H1 (cell line): ENCODE measurements at regions not wholly inside any gene's neighbourhood (a gene's known extent, or its start where the extent isn't known, plus 50 kb on each side); places are given as distances from the start of the nearest gene placed in this dataset.

Source experiments
- CTCF ChIA-PET: fragments of 300-600 bp; sonication (Branson Sonifier 250); formaldehyde crosslinking; loops from one replicate; lab custom pipeline; 2021; ENCODE audit not compliant: partially characterized antibody; lab: Charles Lee
- POLR2A ChIA-PET: fragments of 300-600 bp; sonication (Branson Sonifier 250); formaldehyde crosslinking; loops from one replicate; lab custom pipeline; 2021; ENCODE audit warnings: inconsistent platforms; ENCODE audit not compliant: partially characterized antibody; lab: Charles Lee
- DNase-seq, 2 experiments: peaks; one replicate each; pipeline versions ENCODE4 v3.0.0 to v3.0.0-alpha.2; 2010 to 2022; ENCODE audit warnings: low spot score in 2 of 2, low read depth in 1 of 2, mixed read lengths in 1 of 2
- FAIRE-seq: peaks from 2 replicates; lab custom pipeline; 2011; peaks lifted over from hg19 to GRCh38; lab: Jason Lieb, UNC
- H2AFZ ChIP-seq: 2 replicates; pipeline ENCODE4 v1.8.1; 2012; ENCODE audit warnings: low read length, inconsistent platforms
- H2AK5ac ChIP-seq: 2 replicates; pipeline ENCODE4 v1.6.1; 2013; ENCODE audit warnings: low read depth, low read length
- H2BK120ac ChIP-seq: replicated peaks from 2 replicates; pipeline ENCODE3; 2013; ENCODE audit warnings: low read depth, low read length, inconsistent platforms
- H2BK12ac ChIP-seq: 2 replicates; pipeline ENCODE4 v1.6.1; 2013; ENCODE audit warnings: low read depth, low read length
- H2BK15ac ChIP-seq: 2 replicates; pipeline ENCODE4 v1.6.1; 2013; ENCODE audit warnings: low read length
- H2BK20ac ChIP-seq: 2 replicates; pipeline ENCODE4 v1.6.1; 2013; ENCODE audit warnings: low read length
- H2BK5ac ChIP-seq: 2 replicates; pipeline ENCODE4 v1.6.1; 2013; ENCODE audit warnings: low read depth, low read length
- H3K14ac ChIP-seq: 2 replicates; pipeline ENCODE4 v1.6.1; 2013; ENCODE audit warnings: inconsistent platforms; ENCODE audit not compliant: insufficient read length
- H3K18ac ChIP-seq: 2 replicates; pipeline ENCODE4 v1.6.1; 2013; ENCODE audit warnings: low read length; ENCODE audit errors: extremely low read depth
- H3K23ac ChIP-seq: 2 replicates; pipeline ENCODE4 v1.6.1; 2013; ENCODE audit warnings: inconsistent platforms; ENCODE audit not compliant: insufficient read length
- H3K23me2 ChIP-seq: 2 replicates; pipeline ENCODE4 v1.6.1; 2013; ENCODE audit warnings: low read depth, low read length
- H3K27ac ChIP-seq: 2 replicates; pipeline ENCODE4 v1.6.1; 2011; ENCODE audit warnings: low read depth, low read length, inconsistent platforms
- H3K27me3 ChIP-seq, 4 experiments: replicated peaks in 1 of 4; 1 replicate in 1 of 4; 2 replicates in 3 of 4; pipeline versions ENCODE4 v1.6.1 to v1.8.1; 2011 to 2013; ENCODE audit warnings: low read length in 3 of 4, mild to moderate bottlenecking in 3 of 4, inconsistent platforms in 2 of 4, mixed read lengths in 2 of 4, moderate library complexity in 1 of 4; ENCODE audit not compliant: control insufficient read depth in 3 of 4, insufficient read depth in 3 of 4; ENCODE audit errors: extremely low read depth in 1 of 4
- H3K36me3 ChIP-seq, 4 experiments: 2 replicates each; pipeline versions ENCODE4 v1.6.1 to v1.8.1; 2011 to 2013; ENCODE audit warnings: mild to moderate bottlenecking in 4 of 4, low read length in 3 of 4, moderate library complexity in 2 of 4, control low read depth in 1 of 4, inconsistent platforms in 1 of 4; ENCODE audit not compliant: insufficient read depth in 4 of 4, control insufficient read depth in 2 of 4
- H3K4ac ChIP-seq: replicated peaks from 2 replicates; pipeline ENCODE3; 2013; ENCODE audit warnings: low read length, low read depth, mixed read lengths, inconsistent platforms; ENCODE audit not compliant: insufficient read length
- H3K4me1 ChIP-seq, 4 experiments: replicated peaks in 1 of 4; 1 replicate in 1 of 4; 2 replicates in 3 of 4; pipeline versions ENCODE4 v1.6.1 to v1.8.1; 2011 to 2013; ENCODE audit warnings: low read length in 3 of 4, inconsistent platforms in 2 of 4, mixed read lengths in 1 of 4; ENCODE audit not compliant: insufficient read depth in 4 of 4, control insufficient read depth in 3 of 4
- H3K4me2 ChIP-seq, 2 experiments: 2 replicates each; pipeline versions ENCODE4 v1.6.1 to v1.8.1; 2011 to 2013; ENCODE audit warnings: low read depth in 2 of 2, low read length in 2 of 2, control low read depth in 1 of 2, inconsistent platforms in 1 of 2, mild to moderate bottlenecking in 1 of 2; ENCODE audit not compliant: insufficient read depth in 1 of 2
- H3K4me3 ChIP-seq, 4 experiments: fragments of 200-600, 300-600 bp in 1 of 4; sonication (generic), shearing (Covaris generic), sonication (Bioruptor Twin) in 1 of 4; 2 replicates each; pipeline versions ENCODE4 v1.5.1 to v1.8.1; 2011 to 2016; ENCODE audit warnings: low read length in 4 of 4, low read depth in 3 of 4, control low read depth in 2 of 4, inconsistent platforms in 2 of 4, mild to moderate bottlenecking in 2 of 4, mixed read lengths in 1 of 4, moderate library complexity in 1 of 4; ENCODE audit not compliant: insufficient read depth in 2 of 4; ENCODE audit errors: extremely low read depth in 1 of 4
- H3K56ac ChIP-seq: replicated peaks from 2 replicates; pipeline ENCODE3; 2013; ENCODE audit warnings: low read depth, mild to moderate bottlenecking, mixed read lengths, low read length, inconsistent platforms; ENCODE audit not compliant: insufficient read length
- H3K79me1 ChIP-seq: 2 replicates; pipeline ENCODE4 v1.6.1; 2013; ENCODE audit warnings: low read depth, low read length, control low read depth
- H3K79me2 ChIP-seq, 2 experiments: 2 replicates each; pipeline versions ENCODE4 v1.6.1 to v1.8.1; 2012 to 2013; ENCODE audit warnings: low read length in 2 of 2, mild to moderate bottlenecking in 2 of 2, inconsistent platforms in 1 of 2; ENCODE audit not compliant: insufficient read depth in 2 of 2, control insufficient read depth in 1 of 2
- H3K9ac ChIP-seq, 4 experiments: replicated peaks in 1 of 4; 1 replicate in 1 of 4; 2 replicates in 3 of 4; pipeline versions ENCODE4 v1.6.1 to v1.8.1; 2011 to 2013; ENCODE audit warnings: low read depth in 3 of 4, low read length in 3 of 4, control low read depth in 2 of 4, mild to moderate bottlenecking in 2 of 4, moderate library complexity in 2 of 4, inconsistent platforms in 1 of 4; ENCODE audit errors: extremely low read depth in 1 of 4
- H3K9me3 ChIP-seq, 2 experiments: 2 replicates each; pipeline versions ENCODE4 v1.6.1 to v1.8.1; 2012 to 2013; ENCODE audit warnings: mild to moderate bottlenecking in 2 of 2, moderate library complexity in 2 of 2, control low read depth in 1 of 2, inconsistent platforms in 1 of 2, low read depth in 1 of 2, low read length in 1 of 2, mixed read lengths in 1 of 2; ENCODE audit not compliant: insufficient read depth in 2 of 2
- H4K20me1 ChIP-seq, 2 experiments: replicated peaks in 1 of 2; 2 replicates each; pipeline versions ENCODE3 to v1.8.1; 2011 to 2013; ENCODE audit warnings: inconsistent platforms in 2 of 2, low read length in 2 of 2, mild to moderate bottlenecking in 1 of 2; ENCODE audit not compliant: insufficient read depth in 2 of 2, control insufficient read depth in 1 of 2
- H4K5ac ChIP-seq: 2 replicates; pipeline ENCODE4 v1.6.1; 2013; ENCODE audit warnings: low read length, low read depth, mixed read lengths, inconsistent platforms; ENCODE audit not compliant: insufficient read length
- H4K8ac ChIP-seq: 2 replicates; pipeline ENCODE4 v1.8.0; 2013; ENCODE audit warnings: mild to moderate bottlenecking, moderate library complexity, low read length, inconsistent platforms; ENCODE audit not compliant: insufficient read depth; ENCODE audit errors: extremely low read depth
- H4K91ac ChIP-seq: replicated peaks from 2 replicates; pipeline ENCODE3; 2013; ENCODE audit warnings: low read length, mixed read lengths, inconsistent platforms; ENCODE audit not compliant: insufficient read length
- BCL11A ChIP-seq, 2 experiments: IDR thresholded peaks; one replicate each; pipeline ENCODE4 v1.6.1; 2011; ENCODE audit warnings: low read depth in 2 of 2, low read length in 2 of 2, mild to moderate bottlenecking in 2 of 2
- POLR2A ChIP-seq, 2 experiments: IDR thresholded peaks; 1 replicate in 1 of 2; 2 replicates in 1 of 2; pipeline ENCODE4 v1.6.1; 2011; ENCODE audit warnings: low read depth in 2 of 2, low read length in 2 of 2, mild to moderate bottlenecking in 2 of 2; ENCODE audit errors: control extremely low read depth in 1 of 2
- RAD21 ChIP-seq, 2 experiments: IDR thresholded peaks in 1 of 2; conservative IDR thresholded peaks in 1 of 2; 2 replicates each; pipeline ENCODE4 v1.6.1; 2011; ENCODE audit warnings: low read depth in 2 of 2, low read length in 2 of 2, improper control_type of control experiment in 1 of 2, inconsistent platforms in 1 of 2, mild to moderate bottlenecking in 1 of 2, moderate library complexity in 1 of 2
- WGBS, 2 experiments: shearing (Covaris generic) in 1 of 2; methylation state at CpG; one replicate each; pipeline versions ENCODE4 v1.1.6 to v1.1.7; 2013 to 2015; ENCODE audit warnings: low lambda C conversion rate in 2 of 2, mixed read lengths in 2 of 2, inconsistent platforms in 1 of 2, low coverage in 1 of 2, missing lambda C conversion rate in 1 of 2; ENCODE audit not compliant: insufficient replicate concordance in 2 of 2, insufficient coverage in 1 of 2, insufficient read length in 1 of 2; ENCODE audit errors: extremely low coverage in 1 of 2, missing lambda C conversion rate in 1 of 2; 5-methylcytosine and 5-hydroxymethylcytosine counted together
- TF ChIP-seq, protein P1 (sequence below), 3 experiments: IDR thresholded peaks; 1 replicate in 2 of 3; 2 replicates in 1 of 3; pipeline versions ENCODE4 v1.5.1 to v1.6.1; 2011; ENCODE audit warnings: low read length in 3 of 3, mild to moderate bottlenecking in 3 of 3, inconsistent platforms in 2 of 3, low read depth in 1 of 3, moderate library complexity in 1 of 3; ENCODE audit not compliant: insufficient read depth in 1 of 3; ENCODE audit errors: control extremely low read depth in 1 of 3

DNA sequence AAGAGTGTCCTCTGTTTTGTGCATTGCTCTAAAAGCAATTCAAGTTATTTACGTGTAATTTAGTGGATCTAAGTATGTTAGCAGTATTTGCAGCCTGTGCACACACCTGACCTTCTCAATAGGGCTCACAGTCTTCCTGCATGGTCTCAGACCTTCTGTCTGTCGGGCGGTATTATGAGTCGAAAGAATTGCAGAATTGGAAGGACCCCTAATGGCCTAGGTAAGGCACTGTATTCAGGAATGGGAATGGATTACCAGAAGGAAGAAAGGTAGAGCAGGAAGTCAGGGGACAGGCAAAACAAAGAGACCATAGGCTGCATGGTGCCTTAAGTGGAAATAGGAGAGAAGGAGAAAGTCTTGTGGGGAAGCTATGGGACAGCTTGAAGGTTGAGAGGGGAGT, 341.6 kb downstream of the VRK1 start:
- no peak overlapping the region for H2BK12ac ChIP-seq
- peaks cover 11% of the 10 kb centered on the region; the same call in 1 of the 2 replicates for H3K23me2 ChIP-seq
- H3K9me3 ChIP-seq, result no peaks in the 10 kb centered on the region
- DNase-seq (no peak), FAIRE-seq (peak; percentile 42)
- H3K4me1 ChIP-seq, result no peaks in the 10 kb centered on the region
- H4K20me1 ChIP-seq, result no peaks in the 10 kb centered on the region
- no peaks in the 10 kb centered on the region for H3K79me2 ChIP-seq
- no peaks in the 10 kb centered on the region; a peak in 1 of 7 replicates for H3K27me3 ChIP-seq
- H3K36me3 ChIP-seq, result no peaks in the 10 kb centered on the region
- no peak overlapping the region for H2BK5ac ChIP-seq
- H2AK5ac ChIP-seq, result no peak overlapping the region
- H3K23ac ChIP-seq, result no peak overlapping the region
- TF ChIP-seq RAD21 (IDR thresholded peaks at IDR 0.05 in 1 of 2, conservative IDR thresholded peaks at IDR 0.05 in 1 of 2; ENCODE audit: low read depth in 2 of 2, low read length in 2 of 2) (peak; percentile 83 to 88), BCL11A (IDR thresholded peaks at IDR 0.05; ENCODE audit: low read depth in 2 of 2, low read length in 2 of 2) (no peak), POLR2A (IDR thresholded peaks at IDR 0.05; ENCODE audit: control extremely low read depth in 1 of 2, low read depth in 2 of 2, low read length in 2 of 2) (no peak)
- TF ChIP-seq, protein P1, sequence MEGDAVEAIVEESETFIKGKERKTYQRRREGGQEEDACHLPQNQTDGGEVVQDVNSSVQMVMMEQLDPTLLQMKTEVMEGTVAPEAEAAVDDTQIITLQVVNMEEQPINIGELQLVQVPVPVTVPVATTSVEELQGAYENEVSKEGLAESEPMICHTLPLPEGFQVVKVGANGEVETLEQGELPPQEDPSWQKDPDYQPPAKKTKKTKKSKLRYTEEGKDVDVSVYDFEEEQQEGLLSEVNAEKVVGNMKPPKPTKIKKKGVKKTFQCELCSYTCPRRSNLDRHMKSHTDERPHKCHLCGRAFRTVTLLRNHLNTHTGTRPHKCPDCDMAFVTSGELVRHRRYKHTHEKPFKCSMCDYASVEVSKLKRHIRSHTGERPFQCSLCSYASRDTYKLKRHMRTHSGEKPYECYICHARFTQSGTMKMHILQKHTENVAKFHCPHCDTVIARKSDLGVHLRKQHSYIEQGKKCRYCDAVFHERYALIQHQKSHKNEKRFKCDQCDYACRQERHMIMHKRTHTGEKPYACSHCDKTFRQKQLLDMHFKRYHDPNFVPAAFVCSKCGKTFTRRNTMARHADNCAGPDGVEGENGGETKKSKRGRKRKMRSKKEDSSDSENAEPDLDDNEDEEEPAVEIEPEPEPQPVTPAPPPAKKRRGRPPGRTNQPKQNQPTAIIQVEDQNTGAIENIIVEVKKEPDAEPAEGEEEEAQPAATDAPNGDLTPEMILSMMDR (IDR thresholded peaks at IDR 0.05; ENCODE audit: control extremely low read depth in 1 of 3, insufficient read depth in 1 of 3, low read depth in 1 of 3, low read length in 3 of 3), result peak in 2 of 3 experiments; percentile 64 to 65; a peak in 3 of 4 replicates
- TF ChIP-seq, all 59 proteins: peak for 2
- Histone ChIP-seq H2AFZ (0 out of 2 replicates have a peak overlapping the region, but pooled peaks have one; percentile 19), H3K14ac (no peak overlapping the region), H4K5ac (no peak overlapping the region), H4K91ac (no peak overlapping the region), H3K4ac (no peak overlapping the region), H2BK15ac (no peak overlapping the region), H3K56ac (no peak overlapping the region), H3K18ac (no peak overlapping the region), H4K8ac (no peak overlapping the region), H2BK20ac (no peak overlapping the region), H3K4me2 (no peak overlapping the region), H3K4me3 (no peak overlapping the region), H3K79me1 (no peaks in the 10 kb centered on the region), H2BK120ac (no peak overlapping the region), H3K9ac (no peak overlapping the region), H3K27ac (no peak overlapping the region)
- ChIA-PET CTCF (interaction anchor here (0.7 to 2.3 kb wide), 13 partner anchors 11 to 311 kb away, joined by 3 to 12 read pairs (median 3); no protein-coding TSS in a partner anchor), POLR2A (no interaction called here)
- 80% methylated on average over 4 of the region's 4 CpGs; no CpG with 5 or more reads in 1 of the 2 experiments for WGBS, 2 experiments
